HL-60 (cell line): ENCODE measurements at regions not wholly inside any gene's neighbourhood (a gene's known extent, or its start where the extent isn't known, plus 50 kb on each side); places are given as distances from the start of the nearest gene placed in this dataset.

ENCODE experiments used
- DNase-seq, 2 experiments: peaks; one replicate each; pipeline ENCODE4 v3.0.0-alpha.2; 2010 to 2020; ENCODE audit warnings: low read depth in 1 of 2, low spot score in 1 of 2
- H3K27ac ChIP-seq: fragments of 250-450 bp; sonication (Bioruptor Pico); replicated peaks from 2 replicates; pipeline ENCODE4 v1.5.1; 2020; ENCODE audit warnings: mild to moderate bottlenecking, moderate library complexity
- H3K27me3 ChIP-seq: fragments of 250-450 bp; sonication (Bioruptor Pico); 2 replicates; pipeline ENCODE4 v1.5.1; 2021; ENCODE audit warnings: mild to moderate bottlenecking, moderate library complexity; ENCODE audit not compliant: insufficient read depth, poor library complexity, severe bottlenecking
- H3K4me3 ChIP-seq: replicated peaks from 2 replicates; pipeline ENCODE4 v1.5.1; 2011; ENCODE audit warnings: mild to moderate bottlenecking, control low read depth, low read length; ENCODE audit not compliant: insufficient read depth
- CTCF ChIP-seq: IDR thresholded peaks from one replicate; pipeline ENCODE4 v1.5.1; 2011; ENCODE audit warnings: low read length, control low read depth, inconsistent platforms; ENCODE audit not compliant: insufficient read depth
- GABPA ChIP-seq: IDR thresholded peaks from 2 replicates; pipeline ENCODE4 v1.6.1; 2012; ENCODE audit warnings: low read depth
- POLR2AphosphoS5 ChIP-seq: IDR thresholded peaks from 2 replicates; pipeline ENCODE4 v1.6.1; 2012; ENCODE audit warnings: low read depth
- REST ChIP-seq: IDR thresholded peaks from 2 replicates; pipeline ENCODE4 v1.6.1; 2012; ENCODE audit warnings: low read depth; ENCODE audit not compliant: insufficient replicate concordance
- SPI1 ChIP-seq: IDR thresholded peaks from 2 replicates; pipeline ENCODE4 v1.6.1; 2012; ENCODE audit warnings: low read depth, mild to moderate bottlenecking, borderline replicate concordance

GRCh38 chr4:142913034-142913433, 66.9 kb upstream of the INPP4B start:
- Histone ChIP-seq H3K27ac (no peak overlapping the region), H3K27me3 (no peaks in the 10 kb centered on the region), H3K4me3 (no peak overlapping the region)
- no peak for TF ChIP-seq GABPA
- TF ChIP-seq CTCF = no peak
- no peak for TF ChIP-seq SPI1
- TF ChIP-seq POLR2AphosphoS5 = no peak
- no peak for TF ChIP-seq REST
- DNase-seq = no peak

GRCh38 chr4:142913461-142914030, 67.4 kb upstream of the INPP4B start:
- H3K27me3 ChIP-seq = no peaks in the 10 kb centered on the region
- no peak overlapping the region for H3K27ac ChIP-seq
- DNase-seq = no peak
- no peak overlapping the region for H3K4me3 ChIP-seq
- TF ChIP-seq POLR2AphosphoS5 (no peak), SPI1 (no peak)

- H3K27me3 ChIP-seq = no peaks in the 10 kb centered on the region
- H3K4me3 ChIP-seq = no peak overlapping the region
- H3K27ac ChIP-seq = no peak overlapping the region
- DNase-seq = no peak
- TF ChIP-seq REST (no peak), SPI1 (no peak), CTCF (no peak), POLR2AphosphoS5 (no peak), GABPA (no peak)
Measured at GRCh38 chr4:142917678-142918077, 71.6 kb upstream of the INPP4B start.

- TF ChIP-seq GABPA (no peak), SPI1 (no peak), POLR2AphosphoS5 (no peak), REST (no peak), CTCF (no peak)
- H3K27me3 ChIP-seq = no peaks in the 10 kb centered on the region
- H3K4me3 ChIP-seq = no peak overlapping the region
- DNase-seq = no peak
- H3K27ac ChIP-seq = no peak overlapping the region
Measured at GRCh38 chr4:142922720-142923119, 76.6 kb upstream of the INPP4B start.
